ENCODE measurements at regions not wholly inside any gene's neighbourhood (a gene's known extent, or its start where the extent isn't known, plus 50 kb on each side); places are given as distances from the start of the nearest gene placed in this dataset.

- Mint-ChIP-seq H3K27me3 (ENCODE audit: unreplicated experiment) (no peaks in the 10 kb centered on the region), H3K36me3 (ENCODE audit: insufficient read depth, unreplicated experiment) (peaks cover 19% of the 10 kb centered on the region), H3K4me3 (ENCODE audit: low read depth, unreplicated experiment) (no peak overlapping the region), H3K9me3 (ENCODE audit: low read depth, unreplicated experiment) (no peaks in the 10 kb centered on the region), H3K27ac (ENCODE audit: unreplicated experiment) (peak overlapping the region; percentile 1), H3K4me1 (ENCODE audit: low read depth, unreplicated experiment) (peaks cover 56% of the 10 kb centered on the region)
- TF ChIP-seq, protein P1, sequence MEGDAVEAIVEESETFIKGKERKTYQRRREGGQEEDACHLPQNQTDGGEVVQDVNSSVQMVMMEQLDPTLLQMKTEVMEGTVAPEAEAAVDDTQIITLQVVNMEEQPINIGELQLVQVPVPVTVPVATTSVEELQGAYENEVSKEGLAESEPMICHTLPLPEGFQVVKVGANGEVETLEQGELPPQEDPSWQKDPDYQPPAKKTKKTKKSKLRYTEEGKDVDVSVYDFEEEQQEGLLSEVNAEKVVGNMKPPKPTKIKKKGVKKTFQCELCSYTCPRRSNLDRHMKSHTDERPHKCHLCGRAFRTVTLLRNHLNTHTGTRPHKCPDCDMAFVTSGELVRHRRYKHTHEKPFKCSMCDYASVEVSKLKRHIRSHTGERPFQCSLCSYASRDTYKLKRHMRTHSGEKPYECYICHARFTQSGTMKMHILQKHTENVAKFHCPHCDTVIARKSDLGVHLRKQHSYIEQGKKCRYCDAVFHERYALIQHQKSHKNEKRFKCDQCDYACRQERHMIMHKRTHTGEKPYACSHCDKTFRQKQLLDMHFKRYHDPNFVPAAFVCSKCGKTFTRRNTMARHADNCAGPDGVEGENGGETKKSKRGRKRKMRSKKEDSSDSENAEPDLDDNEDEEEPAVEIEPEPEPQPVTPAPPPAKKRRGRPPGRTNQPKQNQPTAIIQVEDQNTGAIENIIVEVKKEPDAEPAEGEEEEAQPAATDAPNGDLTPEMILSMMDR (IDR thresholded peaks at IDR 0.05; ENCODE audit: unreplicated experiment) = no peak
- intact Hi-C loops (cut with micrococcal nuclease; ENCODE audit: unreplicated experiment) = no loop called here
- no TSS peak for BruUV-seq (replicated peaks)
- no peak for DNase-seq
- CTCF ChIA-PET = no interaction called here
Observed at GRCh38 chr21:43337901-43338655, 88.9 kb downstream of the SIK1 start.

- H3K9me3 Mint-ChIP-seq (ENCODE audit: low read depth, unreplicated experiment) = no peaks in the 10 kb centered on the region
- intact Hi-C loops (cut with micrococcal nuclease; ENCODE audit: unreplicated experiment) = no loop called here
- H3K4me1 Mint-ChIP-seq (ENCODE audit: low read depth, unreplicated experiment) = peaks cover 36% of the 10 kb centered on the region
- CTCF ChIA-PET = no interaction called here
- H3K27ac Mint-ChIP-seq (ENCODE audit: unreplicated experiment) = no peak overlapping the region
- no TSS peak for BruUV-seq (replicated peaks)
- TF ChIP-seq, protein P1 (IDR thresholded peaks at IDR 0.05; ENCODE audit: unreplicated experiment) = no peak
- peaks cover 11% of the 10 kb centered on the region for H3K36me3 Mint-ChIP-seq (ENCODE audit: insufficient read depth, unreplicated experiment)
- no peak for DNase-seq
- no peak overlapping the region for H3K4me3 Mint-ChIP-seq (ENCODE audit: low read depth, unreplicated experiment)
- H3K27me3 Mint-ChIP-seq (ENCODE audit: unreplicated experiment) = no peaks in the 10 kb centered on the region
Observed at GRCh38 chr21:43335119-43335518, 91.8 kb downstream of the SIK1 start.

DNA sequence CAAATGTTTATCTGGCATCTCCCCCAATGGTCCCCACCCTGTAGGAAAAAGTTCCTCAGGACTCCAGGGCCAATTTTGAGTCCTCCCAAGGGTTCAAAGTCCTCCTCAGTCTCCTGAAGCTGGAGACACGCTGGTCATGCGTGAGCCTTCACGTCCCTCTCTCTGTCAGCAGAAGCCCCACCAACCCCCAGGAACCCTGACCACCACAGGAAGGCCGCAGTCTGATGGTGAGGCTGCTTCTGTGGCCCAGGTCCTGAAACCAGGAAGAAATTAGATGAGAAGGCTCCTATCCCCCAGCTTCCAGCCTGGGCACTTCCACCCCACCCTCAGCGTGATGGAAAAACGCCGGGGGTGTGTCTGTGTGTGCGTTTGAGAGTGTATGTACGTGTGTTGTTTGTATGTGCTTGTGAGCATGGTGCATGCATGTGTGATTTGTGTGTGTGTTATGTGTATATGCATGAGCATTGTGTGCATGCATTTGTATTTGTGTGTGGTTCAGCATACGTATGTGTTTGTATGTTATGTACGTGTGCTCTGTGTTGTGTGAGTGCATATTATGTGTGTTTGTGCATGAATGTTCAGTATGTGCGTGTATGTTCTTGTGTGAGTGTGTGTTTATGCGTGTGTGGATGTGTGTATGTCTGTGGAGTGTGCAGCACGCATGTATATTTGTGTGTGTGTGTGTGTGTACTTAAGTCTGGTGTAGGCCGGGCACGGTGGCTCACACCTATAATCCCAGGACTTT is 92.5 kb downstream of the SIK1 start:
- H3K27ac Mint-ChIP-seq (ENCODE audit: unreplicated experiment) = peak overlapping the region; percentile 66
- CTCF ChIA-PET = no interaction called here
- no peak overlapping the region for H3K4me3 Mint-ChIP-seq (ENCODE audit: low read depth, unreplicated experiment)
- H3K27me3 Mint-ChIP-seq (ENCODE audit: unreplicated experiment) = no peaks in the 10 kb centered on the region
- intact Hi-C loops (cut with micrococcal nuclease; ENCODE audit: unreplicated experiment) = no loop called here
- no peaks in the 10 kb centered on the region for H3K9me3 Mint-ChIP-seq (ENCODE audit: low read depth, unreplicated experiment)
- TF ChIP-seq, protein P1 (IDR thresholded peaks at IDR 0.05; ENCODE audit: unreplicated experiment) = no peak
- peaks cover 35% of the 10 kb centered on the region for H3K4me1 Mint-ChIP-seq (ENCODE audit: low read depth, unreplicated experiment)
- BruUV-seq (replicated peaks) = no TSS peak
- H3K36me3 Mint-ChIP-seq (ENCODE audit: insufficient read depth, unreplicated experiment) = peaks cover 11% of the 10 kb centered on the region
- no peak for DNase-seq

DNA sequence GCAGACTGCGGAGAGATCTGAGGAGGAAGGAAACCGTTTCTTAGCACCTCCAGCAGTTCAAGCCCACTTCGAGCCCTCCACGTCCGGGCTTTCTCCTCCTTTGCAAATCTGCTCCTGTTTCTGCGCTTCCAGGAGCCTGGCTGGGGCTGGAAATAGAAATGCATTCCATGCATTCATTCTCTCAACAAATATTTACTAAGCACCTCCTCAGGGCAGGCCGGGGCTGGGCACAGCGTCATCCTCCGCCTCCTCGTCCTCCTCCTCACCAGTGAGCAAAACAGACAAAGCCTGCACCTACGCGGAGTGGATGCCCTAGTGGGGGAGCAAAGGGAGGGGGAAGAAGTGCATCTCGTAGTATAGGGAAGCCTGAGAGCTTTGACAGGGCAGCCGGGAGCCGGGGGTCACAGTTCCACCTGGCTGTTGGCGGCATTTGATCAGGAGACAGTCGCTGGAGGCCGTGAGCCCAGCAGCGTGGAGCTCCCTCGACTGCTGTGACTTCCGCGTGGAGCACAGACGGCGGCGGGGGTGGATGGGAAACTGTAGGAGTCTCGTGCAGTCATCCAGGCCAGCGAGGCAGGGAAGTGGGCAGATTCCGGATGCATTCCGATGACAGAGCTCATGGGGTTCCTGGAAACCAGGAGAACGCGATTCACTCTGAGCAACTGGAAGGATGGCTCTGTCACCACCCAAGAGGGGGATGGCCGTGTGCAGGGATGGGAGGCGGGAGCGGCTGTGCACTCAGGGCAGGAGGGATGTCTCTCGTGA is 93.5 kb downstream of the SIK1 start:
- Mint-ChIP-seq H3K9me3 (ENCODE audit: low read depth, unreplicated experiment) (no peaks in the 10 kb centered on the region), H3K4me1 (ENCODE audit: low read depth, unreplicated experiment) (peaks cover 27% of the 10 kb centered on the region), H3K4me3 (ENCODE audit: low read depth, unreplicated experiment) (peak overlapping the region; percentile 54), H3K27me3 (ENCODE audit: unreplicated experiment) (no peaks in the 10 kb centered on the region), H3K27ac (ENCODE audit: unreplicated experiment) (peak overlapping the region; percentile 66), H3K36me3 (ENCODE audit: insufficient read depth, unreplicated experiment) (peaks cover 11% of the 10 kb centered on the region)
- BruUV-seq (replicated peaks) = no TSS peak
- peak; percentile 61 for DNase-seq
- TF ChIP-seq, protein P1 (IDR thresholded peaks at IDR 0.05; ENCODE audit: unreplicated experiment) = no peak
- CTCF ChIA-PET = interaction anchor here (1.3 kb wide), 1 partner anchor 10 kb away, joined by 3 read pairs; no protein-coding TSS in a partner anchor
- intact Hi-C loops (cut with micrococcal nuclease; ENCODE audit: unreplicated experiment) = no loop called here

Data from Calu3 (cell line).